T-helper 17 cell (primary cell): ENCODE measurements at regions not wholly inside any gene's neighbourhood (a gene's known extent, or its start where the extent isn't known, plus 50 kb on each side); places are given as distances from the start of the nearest gene placed in this dataset.

ENCODE experiments used
- ATAC-seq: fragments of 150-1000 bp; cut with Tn5 transposase; 2 replicates; pipeline ENCODE4 v1.10.0; 2021; ENCODE audit warnings: mild to moderate bottlenecking, moderate library complexity
- DNase-seq, 3 donors: peaks; one replicate each; pipeline versions ENCODE4 v3.0.0 to v3.0.0-alpha.2; 2020 to 2021
- H3K9me3 ChIP-seq: one replicate; pipeline ENCODE4 v1.7.0; 2013; ENCODE audit warnings: low read length, mild to moderate bottlenecking; ENCODE audit not compliant: control insufficient read depth, poor library complexity, severe bottlenecking
- H3K27ac Mint-ChIP-seq: one replicate; pipeline ENCODE4 v1.8.0; 2022; ENCODE audit warnings: mild to moderate bottlenecking, moderate library complexity, mixed read lengths
- H3K27me3 Mint-ChIP-seq: one replicate; pipeline ENCODE4 v1.8.0; 2022; ENCODE audit warnings: mixed read lengths
- H3K36me3 Mint-ChIP-seq: one replicate; pipeline ENCODE4 v1.8.0; 2022; ENCODE audit warnings: low read depth, mixed read lengths
- H3K4me1 Mint-ChIP-seq: one replicate; pipeline ENCODE4 v1.8.0; 2022; ENCODE audit warnings: mild to moderate bottlenecking, mixed read lengths
- H3K4me3 Mint-ChIP-seq: one replicate; pipeline ENCODE4 v1.8.0; 2022; ENCODE audit warnings: mild to moderate bottlenecking, moderate library complexity, mixed read lengths

GRCh38 chr13:106967391-106967790 is 399.5 kb upstream of the ARGLU1 start:
- Mint-ChIP-seq H3K4me1 (no peaks in the 10 kb centered on the region), H3K27ac (no peak overlapping the region), H3K27me3 (no peaks in the 10 kb centered on the region), H3K36me3 (no peaks in the 10 kb centered on the region), H3K4me3 (no peak overlapping the region)
- ATAC-seq (no peak), DNase-seq (no peak)
- no peaks in the 10 kb centered on the region for H3K9me3 ChIP-seq

GRCh38 chr13:106963151-106963550 is 395.2 kb upstream of the ARGLU1 start:
- no peaks in the 10 kb centered on the region for H3K4me1 Mint-ChIP-seq
- no peaks in the 10 kb centered on the region for H3K9me3 ChIP-seq
- H3K27me3 Mint-ChIP-seq: no peaks in the 10 kb centered on the region
- no peaks in the 10 kb centered on the region for H3K36me3 Mint-ChIP-seq
- DNase-seq (no peak), ATAC-seq (no peak)
- H3K4me3 Mint-ChIP-seq: no peak overlapping the region
- no peak overlapping the region for H3K27ac Mint-ChIP-seq

- ATAC-seq: no peak
- no peak for DNase-seq
- Mint-ChIP-seq H3K4me3 (no peak overlapping the region), H3K27me3 (no peaks in the 10 kb centered on the region), H3K36me3 (no peaks in the 10 kb centered on the region), H3K27ac (no peak overlapping the region), H3K4me1 (no peaks in the 10 kb centered on the region)
- H3K9me3 ChIP-seq: no peaks in the 10 kb centered on the region
Observed at GRCh38 chr13:106961651-106962050, 393.7 kb upstream of the ARGLU1 start.

GRCh38 chr13:106961216-106961615 is 393.3 kb upstream of the ARGLU1 start:
- no peak overlapping the region for H3K27ac Mint-ChIP-seq
- ATAC-seq (no peak), DNase-seq (no peak)
- H3K4me3 Mint-ChIP-seq: no peak overlapping the region
- H3K27me3 Mint-ChIP-seq: no peaks in the 10 kb centered on the region
- no peaks in the 10 kb centered on the region for H3K9me3 ChIP-seq
- H3K4me1 Mint-ChIP-seq: no peaks in the 10 kb centered on the region
- H3K36me3 Mint-ChIP-seq: no peaks in the 10 kb centered on the region

- peaks cover 4% of the 10 kb centered on the region for H3K27me3 Mint-ChIP-seq
- H3K9me3 ChIP-seq: no peaks in the 10 kb centered on the region
- H3K4me1 Mint-ChIP-seq: no peaks in the 10 kb centered on the region
- H3K4me3 Mint-ChIP-seq: no peak overlapping the region
- ATAC-seq (no peak), DNase-seq (no peak)
- peaks cover 2% of the 10 kb centered on the region for H3K36me3 Mint-ChIP-seq
- no peak overlapping the region for H3K27ac Mint-ChIP-seq
Observed at GRCh38 chr13:106958621-106959048, 390.7 kb upstream of the ARGLU1 start.

GRCh38 chr13:106942563-106942962 is 374.6 kb upstream of the ARGLU1 start:
- Mint-ChIP-seq H3K4me3 (no peak overlapping the region), H3K27me3 (peaks cover 4% of the 10 kb centered on the region), H3K4me1 (no peaks in the 10 kb centered on the region), H3K36me3 (no peaks in the 10 kb centered on the region), H3K27ac (no peak overlapping the region)
- no peaks in the 10 kb centered on the region for H3K9me3 ChIP-seq
- ATAC-seq (no peak), DNase-seq (no peak)

GRCh38 chr13:106941779-106942178 is 373.8 kb upstream of the ARGLU1 start:
- no peaks in the 10 kb centered on the region for H3K9me3 ChIP-seq
- Mint-ChIP-seq H3K27me3 (peaks cover 4% of the 10 kb centered on the region), H3K4me3 (no peak overlapping the region), H3K36me3 (no peaks in the 10 kb centered on the region), H3K4me1 (no peaks in the 10 kb centered on the region), H3K27ac (no peak overlapping the region)
- no peak for DNase-seq
- no peak for ATAC-seq

- Mint-ChIP-seq H3K4me3 (no peak overlapping the region), H3K27me3 (peaks cover 22% of the 10 kb centered on the region), H3K27ac (no peak overlapping the region), H3K4me1 (peaks cover 2% of the 10 kb centered on the region), H3K36me3 (no peaks in the 10 kb centered on the region)
- no peak for ATAC-seq
- no peak for DNase-seq
- no peaks in the 10 kb centered on the region for H3K9me3 ChIP-seq
Observed at GRCh38 chr13:106927421-106927820, 359.5 kb upstream of the ARGLU1 start.

GRCh38 chr13:106922384-106922783 is 354.4 kb upstream of the ARGLU1 start:
- peaks cover 4% of the 10 kb centered on the region for H3K4me1 Mint-ChIP-seq
- H3K27me3 Mint-ChIP-seq: peaks cover 44% of the 10 kb centered on the region
- no peaks in the 10 kb centered on the region for H3K36me3 Mint-ChIP-seq
- H3K27ac Mint-ChIP-seq: no peak overlapping the region
- ATAC-seq: no peak
- no peaks in the 10 kb centered on the region for H3K9me3 ChIP-seq
- DNase-seq: no peak
- no peak overlapping the region for H3K4me3 Mint-ChIP-seq

- H3K27me3 Mint-ChIP-seq: peaks cover 46% of the 10 kb centered on the region
- no peak overlapping the region for H3K27ac Mint-ChIP-seq
- DNase-seq: no peak
- no peaks in the 10 kb centered on the region for H3K9me3 ChIP-seq
- ATAC-seq: no peak
- no peaks in the 10 kb centered on the region for H3K36me3 Mint-ChIP-seq
- H3K4me3 Mint-ChIP-seq: no peak overlapping the region
- peaks cover 4% of the 10 kb centered on the region for H3K4me1 Mint-ChIP-seq
Observed at GRCh38 chr13:106919638-106920037, 351.7 kb upstream of the ARGLU1 start.

- peak overlapping the region; percentile 47 for H3K4me3 Mint-ChIP-seq
- no peak overlapping the region for H3K27ac Mint-ChIP-seq
- no peak for DNase-seq
Observed at GRCh38 chr13:106919133-106919532, 351.2 kb upstream of the ARGLU1 start.

GRCh38 chr13:106918557-106918860 is 350.6 kb upstream of the ARGLU1 start:
- peak overlapping the region; percentile 39 for H3K4me3 Mint-ChIP-seq
- H3K4me1 Mint-ChIP-seq: peaks cover 3% of the 10 kb centered on the region
- H3K9me3 ChIP-seq: no peaks in the 10 kb centered on the region
- no peak overlapping the region for H3K27ac Mint-ChIP-seq
- ATAC-seq (no peak), DNase-seq (no peak)
- no peaks in the 10 kb centered on the region for H3K36me3 Mint-ChIP-seq
- H3K27me3 Mint-ChIP-seq: peaks cover 37% of the 10 kb centered on the region

More at GRCh38 chr13:106919133-106919532, 351.2 kb upstream of the ARGLU1 start:
- no peaks in the 10 kb centered on the region for H3K9me3 ChIP-seq
- Mint-ChIP-seq H3K4me1 (peaks cover 4% of the 10 kb centered on the region), H3K27me3 (peaks cover 43% of the 10 kb centered on the region), H3K36me3 (no peaks in the 10 kb centered on the region)
- no peak for ATAC-seq

GRCh38 chr13:106917673-106918556 is 350.0 kb upstream of the ARGLU1 start:
- H3K4me1 Mint-ChIP-seq: peaks cover 2% of the 10 kb centered on the region
- H3K27me3 Mint-ChIP-seq: peaks cover 33% of the 10 kb centered on the region
- no peaks in the 10 kb centered on the region for H3K9me3 ChIP-seq
- H3K27ac Mint-ChIP-seq: no peak overlapping the region
- peak overlapping the region; percentile 83 for H3K4me3 Mint-ChIP-seq
- peak; percentile 37 to 67 (median 43) for DNase-seq
- H3K36me3 Mint-ChIP-seq: no peaks in the 10 kb centered on the region
- peak; percentile 93 for ATAC-seq

GRCh38 chr13:106917024-106917571 is 349.2 kb upstream of the ARGLU1 start:
- Mint-ChIP-seq H3K4me1 (peaks cover 2% of the 10 kb centered on the region), H3K36me3 (no peaks in the 10 kb centered on the region), H3K4me3 (peak overlapping the region; percentile 83), H3K27ac (no peak overlapping the region), H3K27me3 (peaks cover 29% of the 10 kb centered on the region)
- no peak for DNase-seq
- no peaks in the 10 kb centered on the region for H3K9me3 ChIP-seq
- ATAC-seq: no peak
